GM12873 (cell line): ENCODE measurements at regions not wholly inside any gene's neighbourhood (a gene's known extent, or its start where the extent isn't known, plus 50 kb on each side); places are given as distances from the start of the nearest gene placed in this dataset.

Source experiments
- TF ChIP-seq, protein P1 (sequence below): IDR thresholded peaks from 2 replicates; pipeline ENCODE4 v1.5.1; 2012; ENCODE audit warnings: low read depth, mild to moderate bottlenecking, moderate library complexity, low read length, control low read depth; ENCODE audit not compliant: insufficient read depth; ENCODE audit errors: missing control alignments

DNA sequence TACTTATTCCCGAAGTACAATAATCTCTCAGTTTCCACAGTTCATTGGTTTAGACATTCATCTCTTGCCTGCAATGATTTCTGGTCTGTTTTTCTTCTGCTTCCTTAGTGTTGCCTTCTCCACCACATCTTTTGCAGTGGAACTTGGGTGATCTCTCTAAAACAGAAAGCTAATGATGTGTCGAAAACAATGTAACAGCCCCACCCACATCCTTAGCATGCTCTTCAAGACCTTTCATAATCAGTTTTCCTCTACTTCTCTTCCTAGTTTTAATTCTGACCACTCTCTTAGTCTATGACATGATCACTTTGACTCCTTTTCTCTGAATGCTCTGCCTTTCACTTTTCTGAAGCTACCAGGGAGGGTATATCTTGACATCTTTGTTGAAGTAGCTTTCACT lies 1007.9 kb upstream of the CITED2 start:
- TF ChIP-seq, protein P1, sequence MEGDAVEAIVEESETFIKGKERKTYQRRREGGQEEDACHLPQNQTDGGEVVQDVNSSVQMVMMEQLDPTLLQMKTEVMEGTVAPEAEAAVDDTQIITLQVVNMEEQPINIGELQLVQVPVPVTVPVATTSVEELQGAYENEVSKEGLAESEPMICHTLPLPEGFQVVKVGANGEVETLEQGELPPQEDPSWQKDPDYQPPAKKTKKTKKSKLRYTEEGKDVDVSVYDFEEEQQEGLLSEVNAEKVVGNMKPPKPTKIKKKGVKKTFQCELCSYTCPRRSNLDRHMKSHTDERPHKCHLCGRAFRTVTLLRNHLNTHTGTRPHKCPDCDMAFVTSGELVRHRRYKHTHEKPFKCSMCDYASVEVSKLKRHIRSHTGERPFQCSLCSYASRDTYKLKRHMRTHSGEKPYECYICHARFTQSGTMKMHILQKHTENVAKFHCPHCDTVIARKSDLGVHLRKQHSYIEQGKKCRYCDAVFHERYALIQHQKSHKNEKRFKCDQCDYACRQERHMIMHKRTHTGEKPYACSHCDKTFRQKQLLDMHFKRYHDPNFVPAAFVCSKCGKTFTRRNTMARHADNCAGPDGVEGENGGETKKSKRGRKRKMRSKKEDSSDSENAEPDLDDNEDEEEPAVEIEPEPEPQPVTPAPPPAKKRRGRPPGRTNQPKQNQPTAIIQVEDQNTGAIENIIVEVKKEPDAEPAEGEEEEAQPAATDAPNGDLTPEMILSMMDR, result no peak

DNA sequence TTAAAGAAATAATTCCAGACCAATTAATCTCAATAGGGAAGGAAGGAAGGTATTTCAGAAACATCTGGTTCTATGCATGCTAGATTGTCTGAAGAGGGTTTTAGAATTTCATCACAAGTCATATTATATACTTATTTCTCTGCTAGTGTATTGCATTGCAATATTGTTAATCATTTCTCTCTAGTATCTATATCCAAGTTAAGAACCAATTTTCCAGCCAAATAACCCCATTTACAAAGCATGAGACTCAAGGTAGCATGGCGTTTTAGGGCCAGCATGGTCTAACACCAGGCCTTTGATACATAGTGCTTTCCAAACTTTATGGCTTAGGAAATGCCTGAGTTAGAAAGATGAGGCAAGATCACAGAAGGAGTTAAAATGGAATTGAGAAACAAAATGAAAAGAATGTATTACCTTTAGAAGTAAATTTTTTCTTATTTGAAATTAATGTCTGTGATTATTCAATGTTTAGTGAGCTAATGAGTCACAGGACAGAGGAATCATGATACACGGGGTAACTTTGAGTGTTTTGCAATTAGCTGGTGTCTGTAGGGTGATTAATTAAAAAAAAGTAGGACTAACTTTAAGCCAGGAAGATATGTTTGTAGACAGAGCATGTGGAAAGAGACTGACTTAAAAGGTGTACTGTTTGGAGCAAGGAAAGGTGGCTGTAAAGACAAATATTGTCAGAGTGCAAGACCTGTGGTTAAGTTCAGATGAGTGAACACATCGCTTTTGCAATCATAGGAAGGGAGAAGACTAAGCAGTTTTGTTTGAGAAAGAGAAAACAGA lies 1006.2 kb upstream of the CITED2 start:
- TF ChIP-seq, protein P1, result no peak

DNA sequence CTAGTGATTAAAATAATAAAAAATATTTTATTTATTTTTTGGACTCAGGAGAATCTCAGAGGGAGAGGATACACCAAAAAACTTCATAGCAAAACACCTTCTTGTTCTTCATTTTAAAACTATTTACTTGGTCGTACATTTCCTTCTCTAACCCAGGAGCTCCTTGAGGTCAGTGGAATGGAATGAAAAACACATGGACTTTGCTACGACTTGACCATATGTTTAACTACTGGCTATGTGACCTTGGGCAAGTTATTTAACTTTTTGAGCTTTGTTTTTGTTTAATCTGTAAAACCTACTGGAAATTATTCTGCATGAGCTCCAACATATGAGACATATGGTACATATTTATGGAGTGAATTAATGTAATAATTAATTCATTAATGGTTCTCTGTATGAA lies 1005.5 kb upstream of the CITED2 start:
- TF ChIP-seq, protein P1, result no peak

DNA sequence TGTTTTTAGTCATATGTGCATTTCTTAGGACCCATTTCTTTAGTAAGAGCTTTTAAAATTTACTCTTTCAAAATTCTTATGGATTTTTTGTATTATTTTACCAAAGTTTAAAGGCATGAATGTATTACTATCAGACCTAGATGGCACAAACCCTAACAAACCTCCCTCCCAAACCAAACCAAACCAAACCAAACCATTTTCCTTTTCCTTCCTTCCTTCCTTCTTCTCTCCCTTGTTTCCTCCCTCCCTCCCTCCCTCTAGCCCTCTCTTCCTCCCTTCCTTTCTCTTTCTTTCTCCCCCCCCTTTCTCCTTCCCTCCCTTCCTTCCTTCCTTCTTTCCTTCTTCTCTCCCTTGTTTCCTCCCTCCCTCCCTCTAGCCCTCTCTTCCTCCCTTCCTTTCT lies 1001.8 kb upstream of the CITED2 start:
- TF ChIP-seq, protein P1, result no peak

DNA sequence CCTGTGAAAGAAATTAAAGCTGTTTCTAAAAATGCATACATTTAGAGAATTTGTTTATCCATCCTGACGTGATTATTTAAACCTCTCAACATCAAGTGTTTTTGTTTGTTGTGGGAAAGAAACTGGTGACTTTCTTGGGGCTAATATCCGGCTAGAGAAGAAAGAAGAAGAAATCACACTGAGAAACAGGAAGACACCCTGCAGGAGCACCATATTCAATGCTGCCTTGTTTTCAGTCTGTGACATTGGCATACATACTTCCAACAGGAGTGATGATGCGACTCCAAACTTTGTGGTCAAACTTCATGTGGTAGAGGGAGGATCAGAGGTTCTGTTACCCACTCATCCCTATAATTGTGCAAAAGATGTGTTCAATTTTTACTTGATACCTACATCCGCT lies 997.6 kb upstream of the CITED2 start:
- TF ChIP-seq, protein P1, result no peak

DNA sequence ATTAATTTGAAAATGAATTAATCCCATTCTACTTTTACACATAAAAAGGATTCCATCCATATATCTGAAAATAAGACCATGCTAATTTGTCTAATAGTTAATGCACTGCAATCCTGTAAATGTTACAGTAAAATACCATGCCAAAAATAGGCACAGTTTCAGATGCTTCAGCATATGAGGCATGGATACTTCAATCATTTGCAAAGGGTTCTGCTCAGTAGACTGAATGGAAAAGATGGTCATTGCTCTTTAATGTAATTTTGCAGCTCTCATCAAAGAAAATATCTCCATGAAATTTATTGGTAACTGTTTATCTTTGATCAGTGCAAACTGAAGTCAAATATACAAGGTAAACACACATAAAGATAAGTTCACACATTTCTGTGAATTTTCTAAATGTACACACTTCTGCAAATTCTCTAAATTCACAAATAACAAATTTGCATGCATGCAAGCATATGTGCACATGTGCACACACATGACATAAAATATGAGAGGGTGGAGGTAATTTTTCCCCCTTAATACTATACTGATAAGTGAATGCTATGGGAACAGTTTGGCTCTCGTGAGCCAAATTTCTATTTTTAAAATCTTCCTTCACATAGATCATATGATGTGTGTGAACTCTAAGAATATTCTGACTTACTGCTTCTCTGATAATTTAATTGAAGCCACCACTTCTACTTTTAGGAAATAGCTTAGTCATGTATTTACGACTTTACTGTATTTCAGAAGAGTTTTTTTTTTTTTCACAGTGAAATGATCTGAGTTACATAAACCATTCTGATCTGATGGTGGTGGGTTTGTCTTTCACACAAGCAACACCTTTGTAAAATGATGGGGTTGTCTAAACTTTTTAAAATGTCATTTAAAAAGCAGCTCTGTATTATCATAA lies 996.8 kb upstream of the CITED2 start:
- TF ChIP-seq, protein P1, result no peak

DNA sequence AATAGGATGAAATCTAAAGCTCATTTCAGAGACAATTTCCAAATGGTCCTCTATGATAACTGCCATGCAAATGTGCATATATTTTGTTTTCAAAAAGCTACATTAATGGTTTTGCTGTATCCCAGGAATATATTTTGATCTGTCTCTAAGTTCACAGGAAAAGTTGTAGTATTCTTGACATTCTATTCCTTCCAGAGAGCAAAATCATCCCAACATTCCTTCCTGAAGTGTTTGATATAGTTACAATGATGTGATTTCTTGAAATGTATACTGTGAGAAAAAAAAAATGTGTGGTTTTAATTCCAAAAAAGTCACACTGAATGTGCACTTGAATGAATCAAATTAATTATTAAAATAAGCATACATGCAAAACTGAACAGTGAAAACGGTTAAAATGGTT lies 996.0 kb upstream of the CITED2 start:
- TF ChIP-seq, protein P1, result no peak
